Testis (tissue), 2 donors: ENCODE measurements at regions not wholly inside any gene's neighbourhood (a gene's known extent, or its start where the extent isn't known, plus 50 kb on each side); places are given as distances from the start of the nearest gene placed in this dataset.

Source experiments
- CTCF ChIP-seq, 3 experiments: fragments of 450-650 bp in 2 of 3; fragments of 200-600 bp in 1 of 3; sonication (generic) in 1 of 3; IDR thresholded peaks; one replicate each; pipeline ENCODE4 v1.5.1; 2016 to 2019; ENCODE audit warnings: antibody characterized with exemption in 3 of 3, mild to moderate bottlenecking in 2 of 3, moderate library complexity in 1 of 3
- POLR2A ChIP-seq: fragments of 450-650 bp; IDR thresholded peaks from one replicate; pipeline ENCODE4 v1.6.1; 2017; ENCODE audit warnings: antibody characterized with exemption, mild to moderate bottlenecking, moderate library complexity

- TF ChIP-seq CTCF (IDR thresholded peaks at IDR 0.05), result no peak
- no peak for TF ChIP-seq POLR2A
These were observed 91.4 kb upstream of the GATB start for GRCh38 chr4:151852202-151852601.
